Keratinocyte (primary cell): ENCODE measurements at regions not wholly inside any gene's neighbourhood (a gene's known extent, or its start where the extent isn't known, plus 50 kb on each side); places are given as distances from the start of the nearest gene placed in this dataset.

ENCODE experiments used
- DNase-seq: peaks from one replicate; pipeline ENCODE4 v3.0.0-alpha.2; 2011; ENCODE audit warnings: low read depth, missing footprints, low spot score
- FAIRE-seq: peaks from 2 replicates; lab custom pipeline; 2011; peaks lifted over from hg19 to GRCh38; lab: Jason Lieb, UNC
- H2AFZ ChIP-seq: 2 replicates; pipeline ENCODE4 v1.6.0; 2012; ENCODE audit warnings: low read length, control low read depth, inconsistent platforms; ENCODE audit not compliant: control insufficient read depth
- H3K27ac ChIP-seq: 2 replicates; pipeline ENCODE4 v1.5.1; 2011; ENCODE audit warnings: low read length; ENCODE audit not compliant: control insufficient read depth, insufficient read depth
- H3K27me3 ChIP-seq: 3 replicates; pipeline ENCODE4 v1.6.0; 2011; ENCODE audit warnings: low read length; ENCODE audit not compliant: control insufficient read depth, insufficient read depth; ENCODE audit errors: extremely low read depth
- H3K36me3 ChIP-seq, 2 experiments: 2 replicates in 1 of 2; 3 replicates in 1 of 2; pipeline ENCODE4 v1.5.1; 2011; ENCODE audit warnings: low read length in 2 of 2, mild to moderate bottlenecking in 1 of 2; ENCODE audit not compliant: control insufficient read depth in 2 of 2, insufficient read depth in 2 of 2; ENCODE audit errors: extremely low read depth in 1 of 2
- H3K4me1 ChIP-seq: 3 replicates; pipeline ENCODE4 v1.5.1; 2011; ENCODE audit warnings: low read length; ENCODE audit not compliant: control insufficient read depth, insufficient read depth; ENCODE audit errors: extremely low read depth
- H3K4me2 ChIP-seq: 3 replicates; pipeline ENCODE4 v1.6.0; 2011; ENCODE audit warnings: low read depth, low read length; ENCODE audit not compliant: control insufficient read depth, insufficient read depth; ENCODE audit errors: extremely low read depth
- H3K4me3 ChIP-seq, 3 experiments: fragments of 200-600 bp in 1 of 3; sonication (generic) in 1 of 3; 2 replicates in 2 of 3; 3 replicates in 1 of 3; pipeline ENCODE4 v1.5.1; 2011 to 2016; ENCODE audit warnings: low read length in 3 of 3, mild to moderate bottlenecking in 3 of 3, control low read depth in 2 of 3, inconsistent platforms in 1 of 3, low read depth in 1 of 3, mixed read lengths in 1 of 3, mixed run types in 1 of 3, moderate library complexity in 1 of 3; ENCODE audit not compliant: control insufficient read depth in 2 of 3, insufficient read depth in 2 of 3; ENCODE audit errors: extremely low read depth in 1 of 3
- H3K79me2 ChIP-seq: 2 replicates; pipeline ENCODE4 v1.6.0; 2012; ENCODE audit warnings: low read length; ENCODE audit not compliant: control insufficient read depth, insufficient read depth
- H3K9ac ChIP-seq: 3 replicates; pipeline ENCODE4 v1.6.0; 2011; ENCODE audit warnings: low read length; ENCODE audit not compliant: control insufficient read depth, insufficient read depth; ENCODE audit errors: extremely low read depth
- H3K9me1 ChIP-seq: 3 replicates; pipeline ENCODE4 v1.6.0; 2011; ENCODE audit warnings: low read length; ENCODE audit not compliant: control insufficient read depth, insufficient read depth; ENCODE audit errors: extremely low read depth
- H3K9me3 ChIP-seq: 2 replicates; pipeline ENCODE4 v1.5.1; 2012; ENCODE audit warnings: low read depth, low read length; ENCODE audit not compliant: control insufficient read depth
- H4K20me1 ChIP-seq: 3 replicates; pipeline ENCODE4 v1.6.0; 2011; ENCODE audit warnings: low read length; ENCODE audit not compliant: control insufficient read depth, insufficient read depth; ENCODE audit errors: extremely low read depth
- EZH2 ChIP-seq: IDR thresholded peaks from one replicate; pipeline ENCODE4 v1.6.1; 2012; ENCODE audit warnings: inconsistent platforms, mild to moderate bottlenecking, low read length, moderate library complexity
- dilution Hi-C: fragments of 300-500 bp; cut with MboI; formaldehyde crosslinking; loops from one replicate; pipeline ENCODE4 v1.7.0; 2020; ENCODE audit warnings: low sequenced_read_pairs; ENCODE audit not compliant: extremely low pct_ligation_motif_present
- TF ChIP-seq, protein P1 (sequence below), 3 experiments: IDR thresholded peaks in 1 of 3; conservative IDR thresholded peaks in 1 of 3; optimal IDR thresholded peaks in 1 of 3; 2 replicates in 2 of 3; 3 replicates in 1 of 3; pipeline versions ENCODE3 to v1.5.1; 2011; ENCODE audit warnings: low read length in 3 of 3, mild to moderate bottlenecking in 3 of 3, moderate library complexity in 2 of 3, control low read depth in 1 of 3, inconsistent platforms in 1 of 3; ENCODE audit not compliant: insufficient read depth in 2 of 3; ENCODE audit errors: extremely low read depth in 1 of 3

DNA sequence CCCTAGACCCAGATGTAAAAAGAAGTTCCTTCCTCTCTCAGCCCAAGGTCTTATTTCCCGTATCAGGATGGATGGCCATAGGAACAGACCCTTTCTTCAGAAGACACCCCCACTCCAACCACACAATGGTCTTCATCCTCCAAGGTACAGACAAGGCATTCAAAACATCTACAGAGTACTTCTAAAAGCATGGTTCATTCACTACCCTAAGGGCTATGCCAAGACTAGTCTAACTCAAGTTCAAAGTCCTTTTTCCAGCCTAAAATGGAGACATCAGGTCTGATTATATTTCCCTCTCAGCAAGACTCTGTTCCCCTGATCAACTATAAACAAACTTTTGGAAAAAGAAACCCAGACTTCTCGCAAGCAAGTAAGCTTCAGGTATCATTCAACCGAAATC is 388.9 kb downstream of the NPIPA8 start:
- dilution Hi-C loops = no loop called here
- TF ChIP-seq, protein P1, sequence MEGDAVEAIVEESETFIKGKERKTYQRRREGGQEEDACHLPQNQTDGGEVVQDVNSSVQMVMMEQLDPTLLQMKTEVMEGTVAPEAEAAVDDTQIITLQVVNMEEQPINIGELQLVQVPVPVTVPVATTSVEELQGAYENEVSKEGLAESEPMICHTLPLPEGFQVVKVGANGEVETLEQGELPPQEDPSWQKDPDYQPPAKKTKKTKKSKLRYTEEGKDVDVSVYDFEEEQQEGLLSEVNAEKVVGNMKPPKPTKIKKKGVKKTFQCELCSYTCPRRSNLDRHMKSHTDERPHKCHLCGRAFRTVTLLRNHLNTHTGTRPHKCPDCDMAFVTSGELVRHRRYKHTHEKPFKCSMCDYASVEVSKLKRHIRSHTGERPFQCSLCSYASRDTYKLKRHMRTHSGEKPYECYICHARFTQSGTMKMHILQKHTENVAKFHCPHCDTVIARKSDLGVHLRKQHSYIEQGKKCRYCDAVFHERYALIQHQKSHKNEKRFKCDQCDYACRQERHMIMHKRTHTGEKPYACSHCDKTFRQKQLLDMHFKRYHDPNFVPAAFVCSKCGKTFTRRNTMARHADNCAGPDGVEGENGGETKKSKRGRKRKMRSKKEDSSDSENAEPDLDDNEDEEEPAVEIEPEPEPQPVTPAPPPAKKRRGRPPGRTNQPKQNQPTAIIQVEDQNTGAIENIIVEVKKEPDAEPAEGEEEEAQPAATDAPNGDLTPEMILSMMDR (optimal IDR thresholded peaks at IDR 0.05 in 1 of 3, IDR thresholded peaks at IDR 0.05 in 1 of 3, conservative IDR thresholded peaks at IDR 0.05 in 1 of 3; ENCODE audit: extremely low read depth in 1 of 3, insufficient read depth in 2 of 3, low read length in 3 of 3) = no peak
- TF ChIP-seq EZH2 = no peak
- Histone ChIP-seq H3K9me1 (no peaks in the 10 kb centered on the region), H3K36me3 (no peaks in the 10 kb centered on the region), H3K79me2 (no peaks in the 10 kb centered on the region), H3K9ac (no peak overlapping the region), H3K4me1 (no peaks in the 10 kb centered on the region), H4K20me1 (no peaks in the 10 kb centered on the region), H3K9me3 (no peaks in the 10 kb centered on the region), H3K27ac (no peak overlapping the region), H3K4me3 (no peak overlapping the region), H3K4me2 (no peak overlapping the region), H3K27me3 (no peaks in the 10 kb centered on the region), H2AFZ (no peak overlapping the region)
- DNase-seq = no peak
- no peak for FAIRE-seq

DNA sequence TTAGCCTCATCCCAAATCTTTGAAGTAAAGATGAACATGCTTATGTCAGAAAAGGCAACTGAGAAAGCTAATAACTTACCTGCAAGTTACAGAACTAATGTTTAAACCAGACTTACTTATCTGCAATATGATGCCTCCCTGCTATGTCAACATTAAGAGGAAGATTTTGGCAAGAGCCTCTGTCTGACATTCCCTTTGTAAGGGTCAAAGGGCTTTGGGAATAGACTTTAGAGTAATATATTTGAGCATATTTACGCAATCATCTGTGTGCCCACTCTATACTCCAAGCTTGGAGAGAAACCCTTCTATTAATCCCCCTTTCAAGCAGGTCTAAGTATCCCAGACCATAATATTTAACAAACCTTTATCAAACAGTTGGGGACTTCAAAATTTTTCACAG is 389.4 kb downstream of the NPIPA8 start:
- no peaks in the 10 kb centered on the region for H3K36me3 ChIP-seq
- H3K27ac ChIP-seq = no peak overlapping the region
- DNase-seq (no peak), FAIRE-seq (no peak)
- H3K79me2 ChIP-seq = no peaks in the 10 kb centered on the region
- no peak overlapping the region for H3K9ac ChIP-seq
- no peaks in the 10 kb centered on the region for H3K4me1 ChIP-seq
- H3K4me3 ChIP-seq = no peak overlapping the region
- no peaks in the 10 kb centered on the region for H3K9me3 ChIP-seq
- H2AFZ ChIP-seq = no peak overlapping the region
- no peaks in the 10 kb centered on the region for H4K20me1 ChIP-seq
- no peaks in the 10 kb centered on the region for H3K27me3 ChIP-seq
- H3K9me1 ChIP-seq = no peaks in the 10 kb centered on the region
- dilution Hi-C loops = no loop called here
- no peak overlapping the region for H3K4me2 ChIP-seq
- TF ChIP-seq EZH2 = no peak
- TF ChIP-seq, protein P1 (optimal IDR thresholded peaks at IDR 0.05 in 1 of 3, IDR thresholded peaks at IDR 0.05 in 1 of 3, conservative IDR thresholded peaks at IDR 0.05 in 1 of 3; ENCODE audit: extremely low read depth in 1 of 3, insufficient read depth in 2 of 3, low read length in 3 of 3) = no peak
